C4-2B (cell line): ENCODE measurements at regions not wholly inside any gene's neighbourhood (a gene's known extent, or its start where the extent isn't known, plus 50 kb on each side); places are given as distances from the start of the nearest gene placed in this dataset.

Experiments used
- CTCF ChIP-seq: fragments of 450-650 bp; conservative IDR thresholded peaks from 2 replicates; pipeline ENCODE4 v1.5.1; 2017; ENCODE audit warnings: mild to moderate bottlenecking
- ZFX ChIP-seq: fragments of 450-650 bp; IDR thresholded peaks from 2 replicates; pipeline ENCODE4 v1.6.1; 2017

- TF ChIP-seq ZFX (no peak), CTCF (no peak)
Measured at GRCh38 chr4:22574880-22575279, 59.0 kb upstream of the ADGRA3 start.
